ENCODE measurements at regions not wholly inside any gene's neighbourhood (a gene's known extent, or its start where the extent isn't known, plus 50 kb on each side); places are given as distances from the start of the nearest gene placed in this dataset.
"Not testable (repeated sequence)": the region's sequence is repeated elsewhere in the genome, so short reads cannot be mapped to it uniquely, and the experiment has no call there.

DNA sequence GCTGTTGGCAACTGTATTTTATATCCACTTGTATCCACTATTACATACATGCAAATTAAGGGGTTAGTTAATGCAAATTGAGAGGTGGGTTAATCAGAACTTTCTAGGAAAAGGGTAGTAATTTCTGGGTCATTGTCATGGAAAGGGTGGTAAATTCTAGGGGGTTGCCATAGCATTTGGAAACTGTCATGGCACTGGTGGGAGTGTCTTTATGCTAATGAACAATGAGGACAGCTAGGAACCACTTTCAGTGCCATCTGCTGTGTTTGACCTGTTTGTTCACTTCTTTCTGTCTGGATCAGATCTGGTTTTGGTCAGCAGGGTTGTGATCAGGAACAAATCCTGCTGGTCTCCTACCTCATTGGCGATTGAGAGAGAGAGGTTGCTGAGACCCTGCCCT lies 283.3 kb upstream of the PRKCQ start:
- no peak for DNase-seq

DNA sequence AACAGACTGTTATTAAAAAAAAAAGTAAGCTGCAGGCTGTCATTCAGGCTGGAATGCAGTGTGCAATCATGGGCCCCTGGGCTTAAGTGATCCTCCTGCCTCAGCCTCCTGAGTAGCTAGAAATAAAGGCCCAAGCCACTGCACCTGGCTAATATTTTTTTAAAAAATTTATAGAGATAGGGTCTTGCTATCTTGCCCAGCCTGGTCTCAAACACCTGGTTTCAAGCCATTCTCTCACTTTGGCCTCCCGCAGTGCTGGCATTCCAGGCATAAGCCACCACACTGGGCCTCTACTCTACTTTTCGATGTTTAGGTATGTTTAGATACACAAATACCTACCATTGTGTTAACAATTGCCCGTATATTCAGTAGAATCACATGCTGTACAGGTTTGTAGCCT lies 270.4 kb upstream of the PRKCQ start:
- no peak for DNase-seq

DNA sequence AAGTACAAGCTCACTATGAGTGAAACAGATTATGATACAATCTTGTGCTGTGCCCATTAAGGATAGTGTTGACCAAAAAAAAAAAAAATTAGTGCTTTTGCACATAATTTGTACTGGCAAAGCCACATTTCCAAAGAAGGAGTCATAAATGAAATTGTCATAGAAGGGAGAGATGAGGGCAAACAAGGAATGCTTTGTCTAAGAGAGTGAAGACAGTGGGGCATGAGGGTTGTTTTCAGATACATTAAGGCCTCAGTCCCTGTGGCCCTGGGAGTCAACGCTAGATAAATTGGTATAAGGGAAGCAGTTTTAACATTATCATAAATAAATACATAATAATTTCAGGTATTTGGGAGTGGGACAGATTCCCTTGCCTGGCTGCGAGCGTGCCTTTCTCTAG lies 267.5 kb upstream of the PRKCQ start:
- DNase-seq: no peak

DNA sequence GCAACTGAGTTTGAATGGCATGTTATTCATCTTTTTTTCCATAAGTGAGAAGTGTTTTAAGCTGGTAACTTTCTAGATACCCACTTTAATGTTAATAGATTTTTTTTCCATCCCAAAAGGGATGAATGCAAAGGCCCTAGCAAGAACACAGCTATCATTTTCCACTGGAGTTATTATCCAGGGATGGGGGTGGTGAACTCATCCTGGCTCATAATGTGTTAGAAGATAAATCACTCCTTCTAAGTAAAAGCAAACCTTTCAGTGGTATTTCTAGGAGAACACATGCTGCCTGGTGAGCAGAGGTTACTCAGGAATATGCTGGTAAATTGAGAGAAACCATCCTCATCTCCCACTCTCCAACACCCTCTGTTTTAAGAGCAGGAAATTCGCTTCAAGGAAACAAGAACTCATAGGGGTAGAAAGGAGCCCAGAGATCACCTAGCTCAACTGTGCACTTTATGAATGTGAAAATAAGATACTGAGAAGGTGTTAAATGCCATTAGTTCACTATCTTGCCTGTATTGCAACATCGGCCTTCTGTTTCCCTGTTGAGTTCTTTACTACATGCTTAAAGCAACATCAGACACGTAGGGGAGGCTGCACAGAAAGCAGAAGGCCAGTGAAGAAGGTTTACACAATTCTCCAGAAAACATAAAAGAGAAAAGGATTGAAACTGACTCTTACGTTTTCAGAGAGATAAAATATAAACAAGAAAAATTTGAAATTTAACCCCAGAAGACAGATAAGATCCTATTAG lies 264.0 kb upstream of the PRKCQ start:
- no peak for DNase-seq

DNA sequence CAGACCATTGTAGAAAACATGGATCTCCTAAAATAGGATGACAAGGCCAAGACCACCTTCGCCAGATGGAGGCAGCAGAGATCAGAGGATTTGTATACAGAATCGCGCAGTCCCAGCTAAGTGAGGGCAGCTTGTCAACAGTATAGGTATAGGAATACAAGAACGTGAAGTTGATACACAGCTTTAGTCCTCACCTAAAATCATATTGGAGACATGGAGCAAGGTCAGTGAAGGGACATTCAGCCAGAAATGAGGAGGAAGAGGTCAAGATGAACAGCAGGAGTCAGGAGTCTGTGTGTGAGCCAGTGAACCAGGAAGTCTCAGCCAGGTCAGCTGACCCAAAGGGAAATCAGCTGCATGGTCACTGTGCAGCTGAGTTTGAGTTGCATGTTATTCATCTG lies 263.4 kb upstream of the PRKCQ start:
- DNase-seq: no peak

DNA sequence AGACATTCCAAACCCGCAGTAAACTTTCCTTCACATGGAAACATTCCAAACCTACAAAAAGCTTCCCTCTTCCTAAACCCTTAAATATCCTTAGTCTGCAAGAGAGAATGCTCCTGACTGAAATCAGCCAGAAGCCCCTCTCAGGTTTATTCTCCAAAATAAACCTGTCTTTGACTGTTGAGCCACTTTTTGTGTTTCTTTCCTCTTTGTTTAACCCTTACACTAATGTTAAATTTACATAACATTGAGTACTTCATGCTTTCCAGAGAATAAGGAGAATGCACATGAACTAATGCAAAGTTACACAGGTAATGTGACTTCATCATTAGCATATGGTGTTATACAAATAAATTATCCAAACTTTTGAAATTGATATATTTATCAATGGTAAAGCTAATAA lies 262.6 kb upstream of the PRKCQ start:
- DNase-seq: no peak

DNA sequence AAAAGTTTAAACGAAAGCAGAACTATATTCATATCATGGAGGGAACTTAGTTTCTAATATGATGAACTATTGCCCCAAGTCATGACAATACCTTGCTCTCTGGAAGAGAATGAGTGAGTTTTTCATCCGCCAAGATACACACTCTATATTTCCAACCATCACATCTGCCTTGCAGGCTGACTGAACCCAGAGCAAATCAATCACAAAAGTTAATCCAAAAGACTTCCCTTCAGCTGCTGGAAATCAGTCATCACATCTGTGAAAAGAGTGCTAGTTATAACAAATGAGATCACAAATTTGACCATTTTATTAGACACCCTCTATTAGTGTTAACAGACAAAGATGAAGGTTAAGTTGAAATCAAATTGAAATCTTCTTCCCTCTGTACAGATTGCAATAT lies 261.7 kb upstream of the PRKCQ start:
- peak; percentile 23 for DNase-seq

DNA sequence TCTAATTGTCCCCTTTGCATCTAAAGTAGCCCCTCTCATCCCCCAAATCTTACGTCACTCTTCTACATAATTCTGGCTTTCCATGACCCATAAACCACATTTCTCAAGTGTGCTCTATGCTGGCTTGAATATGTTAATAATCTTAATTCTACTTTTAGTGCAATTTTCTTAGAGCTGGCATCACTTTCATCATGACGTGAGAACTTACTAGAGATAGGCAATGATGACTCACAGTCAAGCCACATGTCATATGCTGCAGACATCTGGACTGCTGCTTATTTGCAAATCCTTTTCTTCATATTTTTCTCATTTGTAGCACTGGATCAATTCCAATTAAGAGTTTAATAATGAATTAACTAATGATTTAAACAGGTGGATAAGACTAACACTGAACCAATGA lies 260.7 kb upstream of the PRKCQ start:
- DNase-seq: no peak

DNA sequence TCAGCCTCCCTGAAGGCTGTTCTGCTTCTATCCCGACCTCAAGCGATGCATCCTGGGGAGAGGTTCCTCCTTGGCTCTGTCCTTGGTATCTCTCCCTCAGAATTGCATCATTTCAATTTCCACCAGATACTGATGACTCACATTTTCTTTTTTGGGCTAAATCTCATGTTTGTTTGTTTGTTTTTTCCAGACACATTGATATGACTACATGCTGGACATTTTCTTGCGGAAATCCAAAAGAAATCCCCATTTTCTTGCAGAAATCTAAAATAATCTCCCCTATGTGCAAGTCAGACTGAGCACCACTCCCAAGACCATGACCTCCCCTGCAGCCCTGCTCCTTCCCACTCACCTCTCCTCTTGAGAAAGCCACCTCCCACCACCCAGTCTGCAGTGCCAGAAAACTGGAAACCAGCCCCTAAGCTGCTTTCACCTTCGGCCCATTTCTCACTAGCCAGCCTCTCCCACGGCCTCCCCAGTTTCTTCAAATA lies 260.2 kb upstream of the PRKCQ start:
- no peak for DNase-seq

DNA sequence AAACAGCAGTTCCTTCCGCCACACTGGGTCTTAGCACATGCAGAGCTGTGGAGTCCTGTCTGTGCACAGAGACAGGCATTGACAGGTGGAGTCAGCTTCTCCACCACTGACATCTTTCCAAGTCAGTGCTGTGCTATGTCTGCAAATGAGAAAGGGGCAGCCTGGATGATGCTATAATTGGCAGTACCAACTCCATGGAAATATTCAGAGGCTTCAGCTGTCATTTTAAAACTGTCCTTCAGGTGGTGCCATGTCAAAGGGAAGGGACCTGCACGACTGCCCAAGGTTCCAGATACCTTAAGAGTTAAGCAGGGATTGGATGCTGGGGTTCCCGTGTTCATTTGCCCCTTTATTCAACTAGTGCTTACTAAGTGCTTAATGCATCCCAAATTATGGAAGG lies 258.0 kb upstream of the PRKCQ start:
- DNase-seq: peak; percentile 18

DNA sequence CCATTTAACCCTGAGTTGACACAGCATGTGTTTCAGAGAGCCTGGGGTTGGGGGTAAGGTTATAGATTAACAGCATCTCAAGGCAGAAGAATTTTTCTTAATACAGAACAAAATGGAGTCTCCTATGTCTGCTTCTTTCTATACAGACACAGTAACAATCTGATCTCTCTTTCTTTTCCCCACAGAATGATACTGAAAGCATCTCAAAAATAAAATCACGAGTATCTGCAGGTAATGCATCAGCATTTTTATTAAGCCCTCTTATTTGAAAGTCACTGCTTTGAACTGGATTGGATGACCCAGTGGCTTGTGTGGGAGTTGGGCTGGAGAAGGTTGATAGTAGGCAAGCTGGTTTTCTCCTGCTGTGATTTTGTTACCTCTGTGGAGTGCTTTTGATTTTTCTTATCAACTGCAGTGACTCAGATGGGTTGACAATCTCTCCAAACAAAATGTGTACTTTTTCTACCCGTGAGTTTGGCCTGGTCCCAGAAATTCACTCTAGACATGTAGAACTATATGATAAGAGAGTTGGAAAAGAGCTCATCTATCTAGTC lies 253.5 kb upstream of the PRKCQ start:
- no peak for DNase-seq

DNA sequence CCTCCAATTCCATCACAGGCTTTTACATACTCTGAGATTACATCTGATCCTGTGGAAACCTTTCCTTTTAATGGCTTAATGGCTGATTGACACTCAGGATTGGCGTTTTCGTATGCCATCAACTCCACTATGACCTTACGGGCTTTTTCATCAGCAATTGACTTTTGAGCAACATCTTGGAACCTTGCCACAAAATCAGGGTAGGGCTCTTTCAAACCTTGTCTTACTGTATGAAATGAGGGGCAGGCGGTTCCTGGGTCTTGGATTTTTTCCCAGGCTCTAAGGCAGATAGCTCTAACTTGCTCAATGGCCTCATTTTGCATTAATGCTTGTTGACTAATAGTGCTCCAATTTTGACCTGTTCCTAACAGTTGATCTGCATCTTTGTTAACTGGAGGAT lies 250.9 kb upstream of the PRKCQ start:
- DNase-seq: not testable (repeated sequence)

DNA sequence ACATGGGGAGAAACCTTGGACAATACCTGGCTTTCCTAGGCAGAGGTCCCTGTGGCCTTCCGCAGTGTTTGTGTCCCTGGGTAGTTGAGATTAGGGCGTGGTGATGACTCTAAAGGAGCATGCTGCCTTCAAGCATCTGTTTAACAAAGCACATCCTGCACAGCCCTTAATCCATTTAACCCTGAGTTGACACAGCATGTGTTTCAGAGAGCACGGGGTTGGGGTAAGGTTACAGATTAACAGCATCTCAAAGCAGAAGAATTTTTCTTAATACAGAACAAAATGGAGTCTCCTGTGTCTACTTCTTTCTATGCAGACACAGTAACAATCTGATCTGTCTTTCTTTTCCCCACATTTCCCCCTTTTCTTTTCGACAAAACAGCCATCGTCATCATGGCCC lies 244.7 kb upstream of the PRKCQ start:
- DNase-seq: not testable (repeated sequence)

DNA sequence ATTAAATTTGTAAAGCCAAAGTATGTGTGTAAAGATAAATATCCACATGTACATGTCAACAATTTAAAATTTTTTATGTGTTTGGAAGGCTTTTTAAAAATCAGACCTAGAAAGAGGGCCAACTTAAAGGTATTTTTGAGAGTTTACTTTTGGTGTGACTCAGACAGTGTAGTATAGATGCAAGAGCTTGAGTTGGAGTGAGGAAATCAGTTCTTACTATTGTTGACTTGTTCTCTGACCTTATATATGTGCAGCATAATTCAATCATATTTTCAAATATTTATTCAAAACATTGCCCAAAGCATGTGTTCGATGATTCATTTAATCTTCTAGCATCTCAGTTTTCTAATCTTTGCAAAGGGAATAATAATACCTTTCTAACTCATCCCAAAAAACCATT lies 243.7 kb upstream of the PRKCQ start:
- no peak for DNase-seq

DNA sequence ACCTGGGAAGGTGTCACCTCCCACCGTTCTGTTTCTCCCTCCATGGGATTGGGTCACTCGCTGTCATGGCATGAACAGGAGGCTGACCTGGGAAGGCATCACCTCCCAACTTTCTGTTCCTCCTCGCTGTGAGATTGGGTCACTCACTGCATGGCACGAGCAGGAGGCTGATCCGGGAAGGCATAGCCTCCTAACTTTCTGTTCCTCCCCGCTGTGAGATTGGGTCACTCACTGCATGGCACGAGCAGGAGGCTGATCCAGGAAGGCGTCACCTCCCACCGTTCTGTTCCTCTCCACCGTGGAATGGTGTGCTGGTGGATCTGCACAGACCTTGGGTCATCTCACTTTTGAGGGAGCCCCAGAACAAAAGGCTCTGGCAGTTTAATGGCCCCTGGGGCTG lies 239.2 kb upstream of the PRKCQ start:
- DNase-seq: no peak

DNA sequence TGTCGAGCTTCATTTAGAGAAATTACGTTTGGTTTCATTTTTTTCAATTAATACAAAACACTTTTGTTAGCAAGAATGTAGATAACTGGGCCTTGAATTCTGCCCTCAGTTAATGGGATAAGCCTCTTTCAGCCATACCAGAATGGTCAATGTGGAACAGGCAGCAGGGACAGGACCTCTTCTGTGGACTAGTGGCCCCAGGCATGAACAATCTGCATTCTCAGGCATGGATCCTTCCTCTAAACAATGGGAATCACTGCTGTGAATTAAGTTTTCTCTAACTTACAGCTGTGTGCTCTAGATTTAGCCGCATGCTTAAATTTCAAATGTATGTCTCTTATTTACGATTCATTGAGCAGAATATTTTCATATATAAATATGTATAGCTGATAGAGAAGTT lies 237.7 kb upstream of the PRKCQ start:
- DNase-seq: no peak

DNA sequence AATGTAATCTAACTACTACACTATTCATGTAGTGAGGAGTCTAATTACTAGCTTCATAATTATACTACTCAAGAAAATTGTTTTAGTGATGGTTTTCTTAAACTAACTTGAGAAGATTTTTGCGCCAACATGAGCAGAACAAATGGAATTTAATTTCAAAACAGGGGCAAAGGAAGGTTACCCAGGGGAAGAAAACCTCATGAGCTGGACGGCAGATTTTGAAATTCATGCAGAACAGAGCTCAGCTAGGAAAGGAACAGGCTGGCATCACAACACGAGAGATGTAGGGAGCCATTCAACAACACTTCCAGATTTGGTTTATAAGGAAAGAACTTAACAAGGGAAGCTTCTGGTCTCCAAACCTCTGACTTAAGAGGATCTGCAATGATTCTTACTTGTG lies 235.3 kb upstream of the PRKCQ start:
- DNase-seq: no peak

DNA sequence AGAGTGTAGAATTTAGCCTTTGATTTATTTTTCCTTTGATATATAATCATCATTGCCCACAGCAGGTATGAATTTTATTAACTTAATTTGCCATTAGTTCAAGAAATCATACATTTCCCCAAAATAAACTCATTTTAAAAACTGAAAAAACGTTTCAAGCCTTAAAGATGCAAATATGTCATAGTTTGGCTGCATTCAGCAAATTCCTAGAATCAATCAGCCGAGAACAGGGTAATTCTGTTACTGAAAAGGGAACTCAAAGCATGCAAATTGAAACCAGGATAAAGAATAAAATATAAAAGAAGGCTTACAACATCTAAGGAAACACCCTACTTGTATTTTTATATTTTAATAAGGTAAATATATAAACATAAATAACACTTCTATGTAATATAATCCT lies 233.8 kb upstream of the PRKCQ start:
- DNase-seq: peak; percentile 15

DNA sequence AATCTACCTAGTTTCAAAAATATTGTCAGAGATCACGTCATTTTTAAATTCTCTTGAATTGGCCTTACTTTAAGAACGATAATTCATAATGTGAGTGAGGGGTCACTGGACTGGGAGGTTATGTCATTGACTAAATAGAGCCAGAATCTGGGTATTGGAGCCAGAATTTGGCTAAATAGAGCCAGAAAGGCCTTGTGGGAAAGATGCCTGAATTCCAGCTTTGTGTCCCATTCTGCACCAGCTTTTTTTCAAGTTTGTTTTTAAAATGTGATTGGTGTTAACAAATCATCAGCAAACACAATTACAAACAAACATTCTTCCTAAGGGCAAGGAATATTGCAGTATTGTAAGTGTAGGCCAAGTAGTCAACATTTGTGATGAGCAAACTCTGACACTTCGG lies 233.2 kb upstream of the PRKCQ start:
- no peak for DNase-seq

DNA sequence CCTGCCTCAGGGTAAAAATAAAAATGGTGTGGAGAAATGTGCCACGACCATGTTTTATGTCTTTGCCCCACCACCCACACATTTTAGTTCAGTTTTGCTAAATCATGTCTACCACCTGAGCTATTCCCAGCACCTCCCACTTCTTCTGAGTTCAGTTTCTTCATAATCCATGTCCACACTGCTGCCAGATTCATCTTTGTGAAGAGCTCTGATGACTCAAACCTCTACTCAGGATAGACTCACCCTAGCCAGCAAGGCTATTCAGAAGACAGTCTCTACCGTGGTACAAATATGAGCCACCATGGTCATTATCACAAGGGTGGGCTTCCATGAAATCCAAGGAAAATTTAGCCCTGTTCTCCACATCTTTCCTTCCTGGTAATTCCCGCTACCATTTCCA lies 231.1 kb upstream of the PRKCQ start:
- no peak for DNase-seq

DNA sequence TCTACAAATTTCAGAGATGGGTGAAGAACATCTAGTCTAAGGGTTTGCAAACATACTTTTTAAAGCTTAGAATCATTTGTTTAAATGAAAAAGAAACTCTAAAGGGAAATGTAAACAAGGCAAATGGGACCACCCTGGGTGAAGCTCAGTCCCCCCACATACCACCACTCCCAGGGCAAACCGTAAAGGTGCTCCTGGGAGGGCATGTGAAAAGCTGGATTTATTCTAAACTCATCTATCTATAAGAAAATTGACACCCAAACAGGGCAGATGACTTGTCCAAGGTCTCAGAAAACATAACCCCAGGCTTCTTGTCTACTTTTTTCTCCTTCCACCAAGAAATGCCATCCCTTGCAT lies 223.3 kb upstream of the PRKCQ start:
- no peak for DNase-seq

DNA sequence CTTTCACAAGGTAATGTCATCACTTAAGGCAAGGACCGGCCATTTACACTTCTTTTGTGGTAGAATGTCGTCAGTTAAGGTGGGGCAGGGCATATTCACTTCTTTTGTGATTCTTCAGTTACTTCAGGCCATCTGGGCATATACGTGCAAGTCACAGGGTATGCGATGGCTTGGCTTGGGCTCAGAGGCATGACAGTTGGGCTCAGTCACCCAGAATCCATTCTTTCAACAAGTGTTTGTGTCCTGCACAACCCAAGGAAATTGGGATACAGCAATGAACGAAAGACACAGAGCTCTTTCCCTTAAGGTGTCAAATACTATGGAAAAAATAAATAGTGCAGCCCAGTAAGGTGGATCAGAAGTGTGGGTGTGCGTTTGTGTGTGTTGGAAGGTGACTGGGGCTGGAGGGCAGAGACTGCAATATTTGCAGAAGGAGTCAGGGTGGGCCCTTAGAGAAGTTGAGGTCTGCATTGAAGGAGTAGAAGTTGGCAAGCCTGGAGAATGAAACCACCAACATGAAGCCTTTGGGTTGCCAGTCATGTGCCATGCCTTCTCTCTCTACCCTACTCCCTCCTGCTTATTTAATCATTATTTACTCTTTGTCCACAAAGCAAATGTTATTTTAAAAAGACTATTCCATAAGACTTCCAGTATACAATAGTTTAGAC lies 222.8 kb upstream of the PRKCQ start:
- DNase-seq: no peak

DNA sequence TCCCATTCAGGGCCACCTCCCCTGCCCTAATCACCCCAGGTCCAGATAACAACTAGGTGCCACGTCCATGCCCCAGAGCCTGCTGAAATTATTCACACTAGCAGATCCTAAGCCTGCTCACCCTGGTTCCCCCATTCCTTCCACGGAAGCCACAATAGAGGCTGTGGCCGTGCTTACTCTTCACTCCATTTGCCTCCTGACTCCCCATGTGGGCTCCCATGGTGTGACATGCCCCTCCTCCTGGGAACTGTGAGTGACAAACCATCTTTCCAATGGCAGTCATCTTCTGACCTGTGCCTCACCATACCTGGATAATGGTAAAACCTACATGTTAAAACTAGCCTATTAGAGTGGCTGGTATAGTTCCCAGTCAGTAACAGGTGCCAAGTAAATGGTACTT lies 216.2 kb upstream of the PRKCQ start:
- DNase-seq: no peak

DNA sequence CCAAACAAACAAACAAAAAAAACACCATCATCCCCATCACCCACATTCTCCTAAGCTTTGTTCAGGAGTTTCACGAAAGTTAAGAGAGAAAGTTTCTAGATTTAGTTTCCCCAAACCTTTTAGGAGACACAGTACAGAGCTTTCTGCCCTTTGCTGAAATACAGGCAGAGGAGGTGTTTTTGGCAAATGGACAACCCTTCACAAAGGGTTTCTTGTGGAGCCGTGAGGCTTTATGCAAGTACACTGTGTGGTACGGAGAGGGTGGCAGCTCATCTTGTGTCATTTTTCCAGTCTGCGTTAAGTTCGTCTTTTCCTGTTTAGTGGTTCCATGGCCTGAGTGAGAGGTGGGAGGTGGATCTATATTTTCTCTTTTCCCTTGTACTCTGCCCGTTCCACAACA lies 215.5 kb upstream of the PRKCQ start:
- no peak for DNase-seq

DNA sequence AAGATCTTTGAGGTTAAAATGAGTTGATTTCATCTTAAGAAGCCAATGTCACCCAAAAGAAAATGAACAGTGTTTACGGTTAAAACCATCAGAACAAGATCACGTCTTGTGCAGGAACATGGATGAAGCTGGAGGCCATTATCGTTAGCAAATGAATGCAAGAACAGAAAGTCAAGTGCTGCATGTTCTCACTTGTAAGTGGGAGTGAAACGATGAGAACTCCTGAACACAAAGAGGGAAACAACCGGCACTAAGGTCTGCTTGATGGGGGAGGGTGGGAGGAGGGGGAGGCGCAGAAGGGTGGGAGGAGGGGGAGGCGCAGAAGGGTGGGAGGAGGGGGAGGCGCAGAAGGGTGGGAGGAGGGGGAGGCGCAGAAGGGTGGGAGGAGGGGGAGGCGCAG lies 214.8 kb upstream of the PRKCQ start:
- DNase-seq: not testable (repeated sequence)
